H1 (cell line): ENCODE measurements at regions not wholly inside any gene's neighbourhood (a gene's known extent, or its start where the extent isn't known, plus 50 kb on each side); places are given as distances from the start of the nearest gene placed in this dataset.

Source experiments
- EZH2 ChIP-seq: fragments of 200-600 bp; sonication (generic); IDR thresholded peaks from 2 replicates; pipeline ENCODE4 v1.7.1; 2012; ENCODE audit warnings: low read depth, mild to moderate bottlenecking, moderate library complexity, low read length, inconsistent platforms; ENCODE audit not compliant: severe bottlenecking
- GTF2F1 ChIP-seq: IDR thresholded peaks from 2 replicates; pipeline ENCODE4 v1.6.1; 2012; ENCODE audit warnings: low read depth, low read length, improper control_type of control experiment, borderline replicate concordance
- JUN ChIP-seq: IDR thresholded peaks from 2 replicates; pipeline ENCODE4 v1.6.1; 2011; ENCODE audit warnings: low read depth, mild to moderate bottlenecking, improper control_type of control experiment, low read length
- MAFK ChIP-seq: IDR thresholded peaks from 2 replicates; pipeline ENCODE4 v1.6.1; 2012; ENCODE audit warnings: low read depth, mild to moderate bottlenecking, improper control_type of control experiment, low read length
- NRF1 ChIP-seq: IDR thresholded peaks from 2 replicates; pipeline ENCODE4 v1.6.1; 2011; ENCODE audit warnings: mild to moderate bottlenecking, low read depth, low read length, improper control_type of control experiment
- PHF8 ChIP-seq: fragments of 200-600 bp; sonication (generic); conservative IDR thresholded peaks from 2 replicates; pipeline ENCODE4 v1.7.1; 2012; ENCODE audit warnings: low read depth, mild to moderate bottlenecking, inconsistent platforms, low read length, moderate library complexity
- POU5F1 ChIP-seq: IDR thresholded peaks from 2 replicates; pipeline ENCODE4 v1.6.1; 2011; ENCODE audit warnings: low read depth, mild to moderate bottlenecking, low read length, moderate library complexity
- SP2 ChIP-seq: IDR thresholded peaks from 2 replicates; pipeline ENCODE4 v1.6.1; 2012; ENCODE audit warnings: mild to moderate bottlenecking, low read length, inconsistent platforms
- TF ChIP-seq, protein P1 (sequence below): IDR thresholded peaks from 2 replicates; pipeline ENCODE4 v1.6.1; 2011; ENCODE audit warnings: low read length, improper control_type of control experiment

DNA sequence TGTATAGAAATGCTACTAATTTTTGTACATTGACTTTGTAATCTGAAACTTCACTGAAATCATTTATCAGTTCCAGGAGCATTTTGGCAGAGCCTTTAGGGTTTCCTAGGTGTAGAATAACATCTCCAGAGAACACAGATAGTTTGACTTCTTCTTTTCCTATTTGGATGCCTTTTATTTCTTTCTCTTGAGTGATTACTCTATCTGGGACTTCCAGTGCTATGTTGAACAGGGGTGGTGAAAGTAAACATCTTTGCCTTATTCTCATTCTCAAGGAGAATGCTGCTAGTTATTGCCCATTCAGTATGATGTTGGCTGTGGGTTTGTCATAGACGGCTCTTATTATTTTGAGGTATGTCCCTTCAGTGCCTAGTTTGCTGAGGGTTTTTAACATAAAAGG is 697.9 kb upstream of the ROBO1 start (continued):
- TF ChIP-seq JUN (no peak), PHF8 (no peak), GTF2F1 (no peak), EZH2 (no peak), POU5F1 (no peak), MAFK (no peak), NRF1 (no peak), SP2 (no peak)
- TF ChIP-seq, protein P1, sequence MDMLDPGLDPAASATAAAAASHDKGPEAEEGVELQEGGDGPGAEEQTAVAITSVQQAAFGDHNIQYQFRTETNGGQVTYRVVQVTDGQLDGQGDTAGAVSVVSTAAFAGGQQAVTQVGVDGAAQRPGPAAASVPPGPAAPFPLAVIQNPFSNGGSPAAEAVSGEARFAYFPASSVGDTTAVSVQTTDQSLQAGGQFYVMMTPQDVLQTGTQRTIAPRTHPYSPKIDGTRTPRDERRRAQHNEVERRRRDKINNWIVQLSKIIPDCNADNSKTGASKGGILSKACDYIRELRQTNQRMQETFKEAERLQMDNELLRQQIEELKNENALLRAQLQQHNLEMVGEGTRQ = no peak
